Muscle layer of colon (tissue), 2 donors: ENCODE measurements at regions not wholly inside any gene's neighbourhood (a gene's known extent, or its start where the extent isn't known, plus 50 kb on each side); places are given as distances from the start of the nearest gene placed in this dataset.
"Not testable (repeated sequence)": the region's sequence is repeated elsewhere in the genome, so short reads cannot be mapped to it uniquely, and the experiment has no call there.

Experiments used
- H3K27ac ChIP-seq: one replicate; pipeline ENCODE4 v1.7.0; 2013; ENCODE audit warnings: low read depth, mild to moderate bottlenecking, low read length, moderate library complexity
- H3K27me3 ChIP-seq, 2 donors: one replicate each; pipeline ENCODE4 v1.7.0; 2013; ENCODE audit warnings: low read length in 2 of 2, mild to moderate bottlenecking in 2 of 2; ENCODE audit not compliant: insufficient read depth in 2 of 2, control insufficient read depth in 1 of 2
- H3K36me3 ChIP-seq: one replicate; pipeline ENCODE4 v1.7.0; 2013; ENCODE audit warnings: mild to moderate bottlenecking, low read length; ENCODE audit not compliant: insufficient read depth
- H3K4me1 ChIP-seq: one replicate; pipeline ENCODE4 v1.7.0; 2013; ENCODE audit warnings: mild to moderate bottlenecking, low read length; ENCODE audit not compliant: insufficient read depth
- H3K4me3 ChIP-seq, 2 donors: one replicate each; pipeline ENCODE4 v1.7.0; 2013; ENCODE audit warnings: low read length in 2 of 2, low read depth in 1 of 2, mild to moderate bottlenecking in 1 of 2, moderate library complexity in 1 of 2
- H3K9ac ChIP-seq: one replicate; pipeline ENCODE4 v1.7.0; 2013; ENCODE audit warnings: low read length
- H3K9me3 ChIP-seq: one replicate; pipeline ENCODE4 v1.7.0; 2013; ENCODE audit warnings: mild to moderate bottlenecking, low read length
- donor health status: abdominal sarcoma.
- donor health status: Adenocarcinoma of cecum.

- H3K4me1 ChIP-seq, result no peaks in the 10 kb centered on the region
- no peaks in the 10 kb centered on the region for H3K9me3 ChIP-seq
- no peak overlapping the region for H3K9ac ChIP-seq
- no peak overlapping the region for H3K4me3 ChIP-seq
- no peaks in the 10 kb centered on the region for H3K36me3 ChIP-seq
- peaks cover 7 to 9% of the 10 kb centered on the region in 2 donors for H3K27me3 ChIP-seq
- no peak overlapping the region for H3K27ac ChIP-seq
Measured at GRCh38 chr17:73835605-73836004, 191.4 kb upstream of the SDK2 start.

DNA sequence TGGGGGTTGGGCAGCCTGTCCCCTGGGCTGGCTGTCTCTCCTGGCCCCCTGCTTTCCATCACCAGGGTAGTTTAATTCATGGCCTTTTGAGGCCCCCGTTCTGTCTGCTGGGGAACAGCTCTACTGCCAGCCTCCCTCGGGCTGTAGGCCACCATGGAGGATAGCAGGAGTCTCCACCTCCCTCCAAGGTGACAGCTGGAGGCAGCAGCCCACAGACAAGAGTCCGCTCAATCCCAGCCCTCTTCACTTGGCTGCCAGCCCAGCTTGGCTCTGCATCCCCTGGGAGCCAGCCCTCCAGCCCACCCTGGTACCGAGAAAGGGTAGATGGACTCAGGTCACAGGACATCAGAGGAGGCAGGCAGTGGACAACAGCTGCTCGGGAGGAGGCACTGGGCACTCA is 194.6 kb upstream of the SDK2 start:
- no peak overlapping the region for H3K4me3 ChIP-seq
- no peaks in the 10 kb centered on the region for H3K4me1 ChIP-seq
- H3K27me3 ChIP-seq, result peaks cover 7 to 9% of the 10 kb centered on the region in 2 donors
- H3K27ac ChIP-seq, result no peak overlapping the region
- no peaks in the 10 kb centered on the region for H3K36me3 ChIP-seq
- no peak overlapping the region for H3K9ac ChIP-seq
- H3K9me3 ChIP-seq, result no peaks in the 10 kb centered on the region

- no peaks in the 10 kb centered on the region for H3K4me1 ChIP-seq
- no peak overlapping the region for H3K27ac ChIP-seq
- no peak overlapping the region for H3K4me3 ChIP-seq
- no peaks in the 10 kb centered on the region for H3K36me3 ChIP-seq
- H3K27me3 ChIP-seq, result peaks cover under 1 to 9% of the 10 kb centered on the region in 2 donors
- no peak overlapping the region for H3K9ac ChIP-seq
- no peaks in the 10 kb centered on the region for H3K9me3 ChIP-seq
Measured at GRCh38 chr17:73840829-73841228, 196.6 kb upstream of the SDK2 start.

DNA sequence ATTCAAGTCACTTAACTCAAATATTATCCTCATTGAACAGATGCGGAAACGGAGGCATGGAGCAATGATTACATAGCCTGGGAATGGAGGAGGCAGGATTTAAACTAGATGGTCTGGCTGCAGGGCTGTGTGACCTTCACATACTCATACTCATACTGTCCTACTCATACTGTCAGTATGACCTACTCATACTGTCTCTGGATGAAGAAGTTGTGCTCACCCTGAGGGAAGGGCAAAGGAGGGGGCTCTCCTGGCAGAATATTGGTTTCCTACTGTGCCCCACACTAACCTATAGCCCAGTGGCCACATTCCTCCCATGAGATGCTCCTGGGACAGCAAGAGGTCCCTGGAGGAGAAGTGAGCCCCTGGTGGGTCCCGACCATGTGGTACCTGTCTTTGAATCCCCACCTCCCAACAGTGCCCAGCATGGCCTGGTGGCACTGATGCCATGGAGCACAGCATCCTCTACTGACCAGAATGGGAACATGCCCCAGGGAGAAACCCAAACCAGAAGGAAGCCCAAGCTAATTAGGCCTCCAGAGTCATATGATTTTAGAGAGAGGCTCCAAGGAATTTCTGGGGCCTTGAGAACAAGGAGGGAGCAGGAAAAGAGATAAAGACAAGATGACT is 197.3 kb upstream of the SDK2 start:
- peaks cover 0 to 5% of the 10 kb centered on the region in 2 donors for H3K27me3 ChIP-seq

DNA sequence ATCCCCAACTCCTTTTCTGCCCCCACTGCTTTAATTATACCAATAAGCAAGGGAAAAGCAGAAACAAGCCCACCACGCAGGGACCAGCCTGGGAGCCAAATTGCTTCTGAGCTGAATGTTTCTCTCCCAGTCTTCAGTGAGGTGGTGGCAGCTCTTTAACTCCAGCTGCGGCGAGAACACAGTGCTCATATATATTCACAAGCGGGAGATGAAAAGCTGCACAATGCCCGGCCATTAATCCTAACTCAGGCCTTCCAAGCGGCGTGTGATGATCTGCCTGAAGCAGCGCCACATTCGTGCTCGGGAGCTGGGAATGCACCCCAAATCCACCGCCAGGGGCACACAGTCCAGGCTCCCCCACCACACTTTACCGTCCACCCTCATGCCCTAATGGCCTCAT is 203.7 kb upstream of the SDK2 start:
- H3K4me1 ChIP-seq, result no peaks in the 10 kb centered on the region
- H3K27me3 ChIP-seq, result no peaks in the 10 kb centered on the region
- no peaks in the 10 kb centered on the region for H3K9me3 ChIP-seq
- H3K4me3 ChIP-seq, result no peak overlapping the region
- no peaks in the 10 kb centered on the region for H3K36me3 ChIP-seq
- H3K27ac ChIP-seq, result no peak overlapping the region
- H3K9ac ChIP-seq, result no peak overlapping the region

More for the DNA sequence above, 197.3 kb upstream of the SDK2 start:
- H3K4me3 ChIP-seq, result no peak overlapping the region
- no peak overlapping the region for H3K9ac ChIP-seq
- no peaks in the 10 kb centered on the region for H3K9me3 ChIP-seq
- no peaks in the 10 kb centered on the region for H3K36me3 ChIP-seq
- no peaks in the 10 kb centered on the region for H3K4me1 ChIP-seq
- no peak overlapping the region for H3K27ac ChIP-seq

GRCh38 chr17:73850426-73850825 is 206.2 kb upstream of the SDK2 start:
- Histone ChIP-seq H3K27me3 (no peaks in the 10 kb centered on the region), H3K9ac (no peak overlapping the region), H3K27ac (no peak overlapping the region), H3K9me3 (no peaks in the 10 kb centered on the region), H3K36me3 (no peaks in the 10 kb centered on the region), H3K4me1 (no peaks in the 10 kb centered on the region), H3K4me3 (no peak overlapping the region)

- Histone ChIP-seq H3K27me3 (no peaks in the 10 kb centered on the region), H3K9me3 (no peaks in the 10 kb centered on the region), H3K9ac (no peak overlapping the region), H3K27ac (no peak overlapping the region), H3K4me3 (no peak overlapping the region), H3K36me3 (no peaks in the 10 kb centered on the region), H3K4me1 (no peaks in the 10 kb centered on the region)
Measured at GRCh38 chr17:73851091-73851490, 206.8 kb upstream of the SDK2 start.

- H3K36me3 ChIP-seq, result no peaks in the 10 kb centered on the region
- no peak overlapping the region for H3K4me3 ChIP-seq
- no peak overlapping the region for H3K27ac ChIP-seq
- no peaks in the 10 kb centered on the region for H3K9me3 ChIP-seq
- H3K9ac ChIP-seq, result no peak overlapping the region
- no peaks in the 10 kb centered on the region for H3K27me3 ChIP-seq
- no peaks in the 10 kb centered on the region for H3K4me1 ChIP-seq
Measured at GRCh38 chr17:73851921-73852320, 207.7 kb upstream of the SDK2 start.

DNA sequence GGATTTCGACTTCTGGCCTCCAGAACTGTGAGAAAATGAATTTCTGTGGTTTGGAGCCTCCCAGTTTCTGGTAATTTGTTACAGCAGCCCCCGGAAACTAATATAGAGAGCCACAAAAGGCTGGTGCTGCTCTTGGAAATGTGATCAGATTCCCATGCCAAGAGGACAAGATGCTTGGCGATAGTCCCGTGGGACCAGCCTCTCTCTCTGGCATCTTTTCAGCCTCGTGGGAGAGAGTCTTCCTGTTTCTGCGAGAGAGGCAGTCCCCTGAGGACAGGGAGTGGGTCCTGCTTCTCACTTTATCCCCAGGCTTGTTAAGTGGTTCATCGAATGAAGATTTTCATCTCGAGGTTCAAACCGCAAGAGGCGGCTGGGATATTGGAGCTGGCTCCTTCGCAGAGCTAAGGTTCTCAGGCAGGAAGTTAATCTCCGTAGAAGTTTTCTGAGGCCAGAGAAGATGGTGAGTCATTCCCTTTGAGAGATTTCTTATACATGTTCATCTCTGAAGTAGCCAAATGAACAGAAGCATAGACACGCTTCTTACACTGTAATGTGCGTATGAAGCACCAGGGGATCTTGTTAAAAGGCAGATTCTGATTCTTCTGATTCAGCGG is 211.6 kb upstream of the SDK2 start:
- H3K27me3 ChIP-seq, result no peaks in the 10 kb centered on the region
- H3K9me3 ChIP-seq, result no peaks in the 10 kb centered on the region
- no peak overlapping the region for H3K4me3 ChIP-seq
- H3K4me1 ChIP-seq, result no peaks in the 10 kb centered on the region
- H3K9ac ChIP-seq, result no peak overlapping the region
- no peak overlapping the region for H3K27ac ChIP-seq
- H3K36me3 ChIP-seq, result no peaks in the 10 kb centered on the region

GRCh38 chr17:73856556-73856955 is 212.3 kb upstream of the SDK2 start:
- no peaks in the 10 kb centered on the region for H3K36me3 ChIP-seq
- no peaks in the 10 kb centered on the region for H3K9me3 ChIP-seq
- H3K9ac ChIP-seq, result no peak overlapping the region
- H3K4me3 ChIP-seq, result no peak overlapping the region
- H3K27me3 ChIP-seq, result no peaks in the 10 kb centered on the region
- H3K4me1 ChIP-seq, result no peaks in the 10 kb centered on the region
- no peak overlapping the region for H3K27ac ChIP-seq

GRCh38 chr17:73859439-73860008 is 215.3 kb upstream of the SDK2 start:
- H3K4me1 ChIP-seq, H3K4me3 ChIP-seq, H3K9ac ChIP-seq, H3K27ac ChIP-seq, H3K9me3 ChIP-seq, H3K36me3 ChIP-seq, H3K27me3 ChIP-seq: not testable (repeated sequence)

DNA sequence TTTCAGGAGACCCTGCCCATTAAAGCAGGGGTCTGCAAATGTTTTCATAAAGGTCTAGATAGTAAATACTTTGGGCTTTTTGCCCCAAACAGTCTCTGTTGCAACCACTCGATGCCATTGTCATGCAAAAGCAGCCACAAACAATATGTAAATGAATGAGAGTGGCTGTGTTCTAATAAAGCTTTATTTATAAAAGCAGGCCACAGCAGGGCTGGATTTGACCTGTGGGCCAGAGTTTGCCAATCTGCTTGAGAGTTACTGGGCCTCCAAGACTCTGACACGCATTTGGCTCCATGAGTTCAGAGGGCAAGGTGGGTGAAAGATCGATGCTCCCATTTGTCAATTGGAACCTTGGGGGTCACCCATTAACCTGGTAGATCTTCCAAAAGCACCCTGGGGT is 217.3 kb upstream of the SDK2 start:
- no peak overlapping the region for H3K27ac ChIP-seq
- H3K4me1 ChIP-seq, result no peaks in the 10 kb centered on the region
- H3K4me3 ChIP-seq, result no peak overlapping the region
- H3K27me3 ChIP-seq, result no peaks in the 10 kb centered on the region
- H3K9me3 ChIP-seq, result no peaks in the 10 kb centered on the region
- H3K36me3 ChIP-seq, result no peaks in the 10 kb centered on the region
- H3K9ac ChIP-seq, result no peak overlapping the region
